ENCODE measurements at regions not wholly inside any gene's neighbourhood (a gene's known extent, or its start where the extent isn't known, plus 50 kb on each side); places are given as distances from the start of the nearest gene placed in this dataset.

DNA sequence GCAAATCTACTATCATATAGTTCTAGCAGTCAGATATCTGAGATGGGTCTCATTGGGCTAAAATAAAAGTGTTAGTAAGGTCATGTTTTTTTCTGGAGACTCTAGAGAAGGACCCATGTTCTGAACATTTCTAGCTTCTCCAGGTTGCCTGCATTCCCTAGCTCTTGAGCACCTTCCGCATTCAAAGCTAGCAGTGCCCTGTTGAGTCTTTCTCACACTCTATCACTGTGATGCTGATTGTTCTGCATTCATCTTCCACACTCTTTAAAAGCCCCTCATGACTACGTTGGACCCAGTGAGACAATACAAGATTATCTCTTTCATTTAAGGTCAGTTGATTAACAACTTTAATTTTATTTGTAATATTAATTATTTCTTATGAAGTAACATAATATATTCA lies 433.3 kb upstream of the CHORDC1 start:
- TF ChIP-seq, protein P1, sequence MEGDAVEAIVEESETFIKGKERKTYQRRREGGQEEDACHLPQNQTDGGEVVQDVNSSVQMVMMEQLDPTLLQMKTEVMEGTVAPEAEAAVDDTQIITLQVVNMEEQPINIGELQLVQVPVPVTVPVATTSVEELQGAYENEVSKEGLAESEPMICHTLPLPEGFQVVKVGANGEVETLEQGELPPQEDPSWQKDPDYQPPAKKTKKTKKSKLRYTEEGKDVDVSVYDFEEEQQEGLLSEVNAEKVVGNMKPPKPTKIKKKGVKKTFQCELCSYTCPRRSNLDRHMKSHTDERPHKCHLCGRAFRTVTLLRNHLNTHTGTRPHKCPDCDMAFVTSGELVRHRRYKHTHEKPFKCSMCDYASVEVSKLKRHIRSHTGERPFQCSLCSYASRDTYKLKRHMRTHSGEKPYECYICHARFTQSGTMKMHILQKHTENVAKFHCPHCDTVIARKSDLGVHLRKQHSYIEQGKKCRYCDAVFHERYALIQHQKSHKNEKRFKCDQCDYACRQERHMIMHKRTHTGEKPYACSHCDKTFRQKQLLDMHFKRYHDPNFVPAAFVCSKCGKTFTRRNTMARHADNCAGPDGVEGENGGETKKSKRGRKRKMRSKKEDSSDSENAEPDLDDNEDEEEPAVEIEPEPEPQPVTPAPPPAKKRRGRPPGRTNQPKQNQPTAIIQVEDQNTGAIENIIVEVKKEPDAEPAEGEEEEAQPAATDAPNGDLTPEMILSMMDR (IDR thresholded peaks at IDR 0.05; ENCODE audit: low read depth, low read length, poor library complexity, severe bottlenecking), result no peak
- no peak for TF ChIP-seq EZH2phosphoT487 (IDR thresholded peaks at IDR 0.05; ENCODE audit: borderline replicate concordance, low read length)

All from DOHH2 (cell line).